Astrocyte (in vitro differentiated cells and primary cell): ENCODE measurements at regions not wholly inside any gene's neighbourhood (a gene's known extent, or its start where the extent isn't known, plus 50 kb on each side); places are given as distances from the start of the nearest gene placed in this dataset.

Experiments used
- DNase-seq: peaks from one replicate; pipeline ENCODE4 v3.0.0-alpha.2; 2010; ENCODE audit warnings: low read depth
- FAIRE-seq: peaks from 2 replicates; lab custom pipeline; 2011; peaks lifted over from hg19 to GRCh38; lab: Jason Lieb, UNC
- H2AFZ ChIP-seq: 2 replicates; pipeline ENCODE4 v1.6.0; 2012; ENCODE audit warnings: low read depth, low read length, inconsistent platforms
- H3K27ac ChIP-seq: 2 replicates; pipeline ENCODE4 v1.5.1; 2011; ENCODE audit warnings: low read depth, low read length, inconsistent platforms
- H3K27me3 ChIP-seq: 2 replicates; pipeline ENCODE4 v1.6.0; 2011; ENCODE audit warnings: low read length, inconsistent platforms; ENCODE audit not compliant: insufficient read depth
- H3K36me3 ChIP-seq: 2 replicates; pipeline ENCODE4 v1.5.1; 2011; ENCODE audit warnings: low read length, inconsistent platforms; ENCODE audit not compliant: insufficient read depth
- H3K4me1 ChIP-seq: 2 replicates; pipeline ENCODE4 v1.5.1; 2011; ENCODE audit warnings: low read length, inconsistent platforms; ENCODE audit not compliant: insufficient read depth
- H3K4me2 ChIP-seq: 2 replicates; pipeline ENCODE4 v1.6.0; 2012; ENCODE audit warnings: low read length, inconsistent platforms
- H3K4me3 ChIP-seq: 2 replicates; pipeline ENCODE4 v1.5.1; 2011; ENCODE audit warnings: low read depth, mild to moderate bottlenecking, low read length, inconsistent platforms; ENCODE audit not compliant: insufficient read depth
- H3K79me2 ChIP-seq: 2 replicates; pipeline ENCODE4 v1.6.0; 2012; ENCODE audit warnings: mild to moderate bottlenecking, low read length, inconsistent platforms; ENCODE audit not compliant: insufficient read depth
- H3K9ac ChIP-seq: 2 replicates; pipeline ENCODE4 v1.6.0; 2012; ENCODE audit warnings: mild to moderate bottlenecking, low read length, inconsistent platforms
- H3K9me3 ChIP-seq: 2 replicates; pipeline ENCODE4 v1.5.1; 2012; ENCODE audit warnings: low read depth, mild to moderate bottlenecking, low read length, inconsistent platforms; ENCODE audit not compliant: insufficient read depth
- H4K20me1 ChIP-seq: 2 replicates; pipeline ENCODE4 v1.6.0; 2012; ENCODE audit warnings: low read length, inconsistent platforms; ENCODE audit not compliant: insufficient read depth
- H3K27ac Mint-ChIP-seq: one replicate; pipeline ENCODE4 v1.8.0; 2021; ENCODE audit warnings: mild to moderate bottlenecking, mixed read lengths; ENCODE audit not compliant: unreplicated experiment
- H3K27me3 Mint-ChIP-seq: one replicate; pipeline ENCODE4 v1.8.0; 2021; ENCODE audit warnings: low read depth, mixed read lengths; ENCODE audit not compliant: unreplicated experiment
- H3K36me3 Mint-ChIP-seq: one replicate; pipeline ENCODE4 v1.8.0; 2021; ENCODE audit warnings: low read depth, mixed read lengths; ENCODE audit not compliant: unreplicated experiment
- H3K4me1 Mint-ChIP-seq: one replicate; pipeline ENCODE4 v1.8.0; 2021; ENCODE audit warnings: low read depth, mixed read lengths; ENCODE audit not compliant: unreplicated experiment
- H3K4me3 Mint-ChIP-seq: one replicate; pipeline ENCODE4 v1.8.0; 2021; ENCODE audit warnings: mild to moderate bottlenecking, moderate library complexity, mixed read lengths; ENCODE audit not compliant: unreplicated experiment
- H3K9me3 Mint-ChIP-seq: one replicate; pipeline ENCODE4 v1.8.0; 2021; ENCODE audit warnings: mild to moderate bottlenecking, mixed read lengths; ENCODE audit not compliant: unreplicated experiment
- CTCF ChIP-seq: IDR thresholded peaks from 2 replicates; pipeline ENCODE4 v1.5.1; 2011; ENCODE audit warnings: low read depth, mild to moderate bottlenecking, inconsistent platforms, low read length, moderate library complexity; ENCODE audit not compliant: insufficient read depth
- EZH2 ChIP-seq: IDR thresholded peaks from 2 replicates; pipeline ENCODE4 v1.6.1; 2012; ENCODE audit warnings: mild to moderate bottlenecking, low read length, inconsistent platforms; ENCODE audit not compliant: insufficient read depth

DNA sequence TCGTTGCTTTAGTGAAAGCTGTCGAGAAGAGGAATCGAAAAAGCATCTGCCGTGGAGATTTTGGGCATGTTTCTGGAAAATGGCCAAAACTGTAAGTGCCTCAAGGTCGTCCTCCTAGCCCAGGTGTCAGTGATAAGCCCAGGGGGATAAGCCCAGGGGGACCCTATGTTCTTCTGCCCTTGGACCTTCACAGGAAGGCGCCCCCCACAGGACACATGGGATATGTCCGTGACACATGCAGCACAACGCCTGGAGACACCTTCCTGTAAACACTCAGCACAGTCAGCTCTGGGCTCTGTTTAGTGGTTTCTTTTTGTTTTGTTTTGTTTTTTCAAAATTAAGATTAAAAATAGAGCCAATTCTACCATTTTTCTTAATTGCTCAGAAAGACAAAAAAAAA is 272.7 kb downstream of the KLF6 start:
- no peaks in the 10 kb centered on the region for H3K4me1 ChIP-seq
- no peak for FAIRE-seq
- no peak overlapping the region for H3K27ac Mint-ChIP-seq
- no peak overlapping the region for H3K4me3 Mint-ChIP-seq
- peaks cover 2% of the 10 kb centered on the region for H3K36me3 Mint-ChIP-seq
- H3K4me3 ChIP-seq, result no peak overlapping the region
- DNase-seq, result no peak
- H3K27me3 ChIP-seq, result no peaks in the 10 kb centered on the region
- H3K27me3 Mint-ChIP-seq, result peaks cover 3% of the 10 kb centered on the region
- peaks cover 12% of the 10 kb centered on the region for H3K9me3 Mint-ChIP-seq
- H4K20me1 ChIP-seq, result no peaks in the 10 kb centered on the region
- TF ChIP-seq EZH2, result no peak
- TF ChIP-seq CTCF, result no peak
- no peak overlapping the region for H3K4me2 ChIP-seq
- H3K79me2 ChIP-seq, result no peaks in the 10 kb centered on the region
- no peak overlapping the region for H3K27ac ChIP-seq
- no peaks in the 10 kb centered on the region for H3K36me3 ChIP-seq
- H3K9me3 ChIP-seq, result no peaks in the 10 kb centered on the region
- no peak overlapping the region for H2AFZ ChIP-seq
- no peak overlapping the region for H3K9ac ChIP-seq
- H3K4me1 Mint-ChIP-seq, result peaks cover 8% of the 10 kb centered on the region

DNA sequence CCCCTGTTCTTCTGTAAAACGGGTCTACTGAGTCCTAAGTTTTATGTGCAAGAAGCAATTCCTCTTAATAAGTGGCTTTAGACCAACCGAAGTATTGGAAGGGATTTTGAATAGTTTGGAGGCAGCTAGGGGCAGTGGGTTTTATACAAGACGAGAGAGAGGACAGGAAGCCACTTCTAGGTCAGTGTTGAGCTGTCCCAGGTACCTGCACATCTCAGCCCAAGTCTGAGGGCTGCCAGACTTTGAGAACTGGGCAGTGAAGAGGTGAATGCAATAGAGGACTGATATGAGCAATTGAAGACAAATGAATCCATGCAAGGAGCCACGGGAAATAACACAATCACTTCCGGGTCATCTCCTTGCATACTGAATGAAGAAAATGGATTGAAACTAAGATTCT is 273.5 kb downstream of the KLF6 start:
- no peak overlapping the region for H3K4me3 ChIP-seq
- no peaks in the 10 kb centered on the region for H3K79me2 ChIP-seq
- Mint-ChIP-seq H3K27ac (no peak overlapping the region), H3K4me3 (no peak overlapping the region), H3K9me3 (peaks cover 10% of the 10 kb centered on the region), H3K4me1 (peaks cover 5% of the 10 kb centered on the region), H3K27me3 (peaks cover 3% of the 10 kb centered on the region), H3K36me3 (peaks cover 2% of the 10 kb centered on the region)
- H3K4me2 ChIP-seq, result no peak overlapping the region
- H3K9me3 ChIP-seq, result no peaks in the 10 kb centered on the region
- H3K9ac ChIP-seq, result no peak overlapping the region
- H3K36me3 ChIP-seq, result no peaks in the 10 kb centered on the region
- H4K20me1 ChIP-seq, result no peaks in the 10 kb centered on the region
- no peak for TF ChIP-seq EZH2
- TF ChIP-seq CTCF, result no peak
- H3K27me3 ChIP-seq, result no peaks in the 10 kb centered on the region
- H3K27ac ChIP-seq, result no peak overlapping the region
- FAIRE-seq (no peak), DNase-seq (no peak)
- H2AFZ ChIP-seq, result no peak overlapping the region
- no peaks in the 10 kb centered on the region for H3K4me1 ChIP-seq

- H3K4me3 Mint-ChIP-seq, result no peak overlapping the region
- TF ChIP-seq CTCF (no peak), EZH2 (no peak)
- no peak overlapping the region for H3K4me2 ChIP-seq
- peaks cover 10% of the 10 kb centered on the region for H3K9me3 Mint-ChIP-seq
- H3K27ac Mint-ChIP-seq, result no peak overlapping the region
- H3K27me3 ChIP-seq, result no peaks in the 10 kb centered on the region
- H4K20me1 ChIP-seq, result no peaks in the 10 kb centered on the region
- H3K27ac ChIP-seq, result no peak overlapping the region
- DNase-seq (no peak), FAIRE-seq (no peak)
- peaks cover 3% of the 10 kb centered on the region for H3K27me3 Mint-ChIP-seq
- no peaks in the 10 kb centered on the region for H3K79me2 ChIP-seq
- no peak overlapping the region for H3K9ac ChIP-seq
- H3K4me1 Mint-ChIP-seq, result peaks cover under 1% of the 10 kb centered on the region
- no peak overlapping the region for H3K4me3 ChIP-seq
- H3K36me3 Mint-ChIP-seq, result peaks cover 2% of the 10 kb centered on the region
- H3K36me3 ChIP-seq, result no peaks in the 10 kb centered on the region
- H3K4me1 ChIP-seq, result no peaks in the 10 kb centered on the region
- H2AFZ ChIP-seq, result no peak overlapping the region
- H3K9me3 ChIP-seq, result no peaks in the 10 kb centered on the region
These were observed 274.3 kb downstream of the KLF6 start for GRCh38 chr10:3510741-3511140.
